BLaER1 (cell line): ENCODE measurements at regions not wholly inside any gene's neighbourhood (a gene's known extent, or its start where the extent isn't known, plus 50 kb on each side); places are given as distances from the start of the nearest gene placed in this dataset.

Source experiments
- H3K27ac ChIP-seq: shearing (Covaris generic); formaldehyde crosslinking; 2 replicates; pipeline ENCODE4 v1.8.1; 2022
- H3K27me3 ChIP-seq: shearing (Covaris generic); formaldehyde crosslinking; 2 replicates; pipeline ENCODE4 v1.8.1; 2022
- H3K36me3 ChIP-seq: shearing (Covaris generic); formaldehyde crosslinking; 2 replicates; pipeline ENCODE4 v1.8.1; 2022
- H3K4me1 ChIP-seq: shearing (Covaris generic); formaldehyde crosslinking; 2 replicates; pipeline ENCODE4 v1.8.1; 2022
- H3K4me2 ChIP-seq: shearing (Covaris generic); formaldehyde crosslinking; 2 replicates; pipeline ENCODE4 v1.8.1; 2022
- H3K4me3 ChIP-seq: shearing (Covaris generic); formaldehyde crosslinking; 2 replicates; pipeline ENCODE4 v1.8.1; 2022
- H3K9ac ChIP-seq: shearing (Covaris generic); formaldehyde crosslinking; 2 replicates; pipeline ENCODE4 v1.8.1; 2022
- H3K9me3 ChIP-seq: shearing (Covaris generic); formaldehyde crosslinking; 2 replicates; pipeline ENCODE4 v1.8.1; 2022
- H4K20me1 ChIP-seq: shearing (Covaris generic); formaldehyde crosslinking; 2 replicates; pipeline ENCODE4 v1.8.1; 2022
- Cebpa-rat ChIP-seq: shearing (Covaris generic); IDR thresholded peaks from 2 replicates; pipeline ENCODE4 v1.8.1; 2022

- Histone ChIP-seq H3K4me2 (no peak overlapping the region), H3K27me3 (no peaks in the 10 kb centered on the region), H3K4me3 (no peak overlapping the region)
Measured at GRCh38 chr9:16335788-16336580, 534.5 kb downstream of the BNC2 start.

GRCh38 chr9:16336833-16337232 is 533.6 kb downstream of the BNC2 start:
- Histone ChIP-seq H3K4me1 (peaks cover 5% of the 10 kb centered on the region; the same call in 1 of the 2 replicates), H3K36me3 (no peaks in the 10 kb centered on the region), H4K20me1 (no peaks in the 10 kb centered on the region), H3K27me3 (no peaks in the 10 kb centered on the region), H3K27ac (no peak overlapping the region), H3K4me2 (no peak overlapping the region), H3K9me3 (no peaks in the 10 kb centered on the region), H3K4me3 (no peak overlapping the region), H3K9ac (no peak overlapping the region)
- TF ChIP-seq Cebpa-rat, result no peak

More at GRCh38 chr9:16335788-16336580, 534.5 kb downstream of the BNC2 start:
- Histone ChIP-seq H3K4me1 (peaks cover 5% of the 10 kb centered on the region; the same call in 1 of the 2 replicates), H4K20me1 (no peaks in the 10 kb centered on the region), H3K36me3 (no peaks in the 10 kb centered on the region), H3K27ac (no peak overlapping the region), H3K9ac (no peak overlapping the region), H3K9me3 (no peaks in the 10 kb centered on the region)
- no peak for TF ChIP-seq Cebpa-rat

- H3K9ac ChIP-seq, result no peak overlapping the region
- H3K4me2 ChIP-seq, result peak overlapping the region; percentile 23; the same call in 1 of the 2 replicates
- H3K36me3 ChIP-seq, result no peaks in the 10 kb centered on the region
- H3K9me3 ChIP-seq, result no peaks in the 10 kb centered on the region
- H3K27me3 ChIP-seq, result no peaks in the 10 kb centered on the region
- H4K20me1 ChIP-seq, result no peaks in the 10 kb centered on the region
- no peak overlapping the region for H3K4me3 ChIP-seq
- H3K4me1 ChIP-seq, result peaks cover 5% of the 10 kb centered on the region; the same call in 1 of the 2 replicates
- TF ChIP-seq Cebpa-rat, result no peak
- no peak overlapping the region for H3K27ac ChIP-seq
Measured at GRCh38 chr9:16337322-16338029, 533.0 kb downstream of the BNC2 start.

- no peak for TF ChIP-seq Cebpa-rat
- Histone ChIP-seq H3K27ac (no peak overlapping the region), H3K4me3 (no peak overlapping the region), H3K9me3 (no peaks in the 10 kb centered on the region), H3K36me3 (no peaks in the 10 kb centered on the region), H4K20me1 (no peaks in the 10 kb centered on the region), H3K4me1 (peaks cover 5% of the 10 kb centered on the region; the same call in 1 of the 2 replicates), H3K4me2 (no peak overlapping the region), H3K9ac (no peak overlapping the region), H3K27me3 (no peaks in the 10 kb centered on the region)
Measured at GRCh38 chr9:16341177-16341576, 529.3 kb downstream of the BNC2 start.

GRCh38 chr9:16342246-16343020 is 528.0 kb downstream of the BNC2 start:
- H3K27ac ChIP-seq, result no peak overlapping the region
- H3K27me3 ChIP-seq, result no peaks in the 10 kb centered on the region
- H3K9ac ChIP-seq, result no peak overlapping the region
- no peaks in the 10 kb centered on the region for H4K20me1 ChIP-seq
- no peak overlapping the region for H3K4me3 ChIP-seq
- no peaks in the 10 kb centered on the region for H3K9me3 ChIP-seq
- H3K4me2 ChIP-seq, result no peak overlapping the region
- TF ChIP-seq Cebpa-rat, result no peak
- peaks cover 10% of the 10 kb centered on the region; the same call in 1 of the 2 replicates for H3K4me1 ChIP-seq
- no peaks in the 10 kb centered on the region for H3K36me3 ChIP-seq

- H3K9me3 ChIP-seq, result no peaks in the 10 kb centered on the region
- no peak for TF ChIP-seq Cebpa-rat
- H3K27me3 ChIP-seq, result no peaks in the 10 kb centered on the region
- no peak overlapping the region for H3K4me3 ChIP-seq
- no peak overlapping the region for H3K27ac ChIP-seq
- no peaks in the 10 kb centered on the region for H3K36me3 ChIP-seq
- no peaks in the 10 kb centered on the region for H4K20me1 ChIP-seq
- no peak overlapping the region for H3K9ac ChIP-seq
- H3K4me1 ChIP-seq, result peaks cover 10% of the 10 kb centered on the region
- H3K4me2 ChIP-seq, result no peak overlapping the region
Measured at GRCh38 chr9:16343249-16344237, 526.9 kb downstream of the BNC2 start.

GRCh38 chr9:16344343-16344742 is 526.1 kb downstream of the BNC2 start:
- Histone ChIP-seq H3K36me3 (no peaks in the 10 kb centered on the region), H3K4me2 (no peak overlapping the region), H3K9me3 (no peaks in the 10 kb centered on the region), H3K4me3 (no peak overlapping the region), H3K4me1 (peaks cover 18% of the 10 kb centered on the region), H3K9ac (no peak overlapping the region), H3K27me3 (no peaks in the 10 kb centered on the region), H3K27ac (no peak overlapping the region), H4K20me1 (no peaks in the 10 kb centered on the region)
- TF ChIP-seq Cebpa-rat, result no peak

- TF ChIP-seq Cebpa-rat, result no peak
- Histone ChIP-seq H3K27me3 (no peaks in the 10 kb centered on the region), H3K4me1 (peaks cover 30% of the 10 kb centered on the region), H3K9me3 (no peaks in the 10 kb centered on the region), H3K27ac (no peak overlapping the region), H3K4me2 (no peak overlapping the region), H4K20me1 (no peaks in the 10 kb centered on the region), H3K9ac (no peak overlapping the region), H3K4me3 (no peak overlapping the region), H3K36me3 (no peaks in the 10 kb centered on the region)
Measured at GRCh38 chr9:16345902-16346301, 524.6 kb downstream of the BNC2 start.

- H3K4me2 ChIP-seq, result no peak overlapping the region
- TF ChIP-seq Cebpa-rat, result no peak
- H3K9me3 ChIP-seq, result no peaks in the 10 kb centered on the region
- no peak overlapping the region for H3K4me3 ChIP-seq
- H3K27ac ChIP-seq, result no peak overlapping the region
- no peak overlapping the region for H3K9ac ChIP-seq
- H3K4me1 ChIP-seq, result peaks cover 38% of the 10 kb centered on the region
- no peaks in the 10 kb centered on the region for H3K27me3 ChIP-seq
- H4K20me1 ChIP-seq, result no peaks in the 10 kb centered on the region
- H3K36me3 ChIP-seq, result no peaks in the 10 kb centered on the region
Measured at GRCh38 chr9:16347886-16348285, 522.6 kb downstream of the BNC2 start.
